H1 (cell line): ENCODE measurements at regions not wholly inside any gene's neighbourhood (a gene's known extent, or its start where the extent isn't known, plus 50 kb on each side); places are given as distances from the start of the nearest gene placed in this dataset.

Experiments
- POLR2AphosphoS5 ChIP-seq: IDR thresholded peaks from 2 replicates; pipeline ENCODE4 v1.6.1; 2011; ENCODE audit warnings: low read depth, low read length
- TF ChIP-seq, protein P1 (sequence below), 3 experiments: IDR thresholded peaks; 1 replicate in 2 of 3; 2 replicates in 1 of 3; pipeline versions ENCODE4 v1.5.1 to v1.6.1; 2011; ENCODE audit warnings: low read length in 3 of 3, mild to moderate bottlenecking in 3 of 3, inconsistent platforms in 2 of 3, low read depth in 1 of 3, moderate library complexity in 1 of 3; ENCODE audit not compliant: insufficient read depth in 1 of 3; ENCODE audit errors: control extremely low read depth in 1 of 3

DNA sequence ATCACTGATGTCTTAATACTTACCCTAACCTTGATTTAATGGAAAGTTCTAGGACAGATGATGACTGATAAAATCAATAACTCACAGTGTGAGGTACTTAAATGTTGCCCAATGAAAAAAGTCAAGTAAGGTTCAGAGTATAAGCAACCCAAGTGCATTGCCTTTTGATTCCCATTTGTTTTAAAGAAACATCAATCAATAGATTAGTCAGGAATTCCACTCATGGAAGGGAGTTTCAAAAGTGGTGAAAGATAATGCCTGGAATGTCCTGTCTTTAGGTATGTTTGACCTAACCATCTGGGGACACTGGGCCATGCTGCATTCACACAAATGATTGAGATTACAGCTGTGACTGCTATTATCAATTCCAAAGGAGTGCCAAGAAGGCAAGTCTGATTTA lies 259.7 kb downstream of the PPARGC1A start:
- TF ChIP-seq, protein P1, sequence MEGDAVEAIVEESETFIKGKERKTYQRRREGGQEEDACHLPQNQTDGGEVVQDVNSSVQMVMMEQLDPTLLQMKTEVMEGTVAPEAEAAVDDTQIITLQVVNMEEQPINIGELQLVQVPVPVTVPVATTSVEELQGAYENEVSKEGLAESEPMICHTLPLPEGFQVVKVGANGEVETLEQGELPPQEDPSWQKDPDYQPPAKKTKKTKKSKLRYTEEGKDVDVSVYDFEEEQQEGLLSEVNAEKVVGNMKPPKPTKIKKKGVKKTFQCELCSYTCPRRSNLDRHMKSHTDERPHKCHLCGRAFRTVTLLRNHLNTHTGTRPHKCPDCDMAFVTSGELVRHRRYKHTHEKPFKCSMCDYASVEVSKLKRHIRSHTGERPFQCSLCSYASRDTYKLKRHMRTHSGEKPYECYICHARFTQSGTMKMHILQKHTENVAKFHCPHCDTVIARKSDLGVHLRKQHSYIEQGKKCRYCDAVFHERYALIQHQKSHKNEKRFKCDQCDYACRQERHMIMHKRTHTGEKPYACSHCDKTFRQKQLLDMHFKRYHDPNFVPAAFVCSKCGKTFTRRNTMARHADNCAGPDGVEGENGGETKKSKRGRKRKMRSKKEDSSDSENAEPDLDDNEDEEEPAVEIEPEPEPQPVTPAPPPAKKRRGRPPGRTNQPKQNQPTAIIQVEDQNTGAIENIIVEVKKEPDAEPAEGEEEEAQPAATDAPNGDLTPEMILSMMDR (IDR thresholded peaks at IDR 0.05; ENCODE audit: control extremely low read depth in 1 of 3, insufficient read depth in 1 of 3, low read depth in 1 of 3, low read length in 3 of 3): no peak
- TF ChIP-seq POLR2AphosphoS5: no peak
